Forelimb muscle (tissue), 1 donor: ENCODE measurements at regions not wholly inside any gene's neighbourhood (a gene's known extent, or its start where the extent isn't known, plus 50 kb on each side); places are given as distances from the start of the nearest gene placed in this dataset.

Source experiments
- DNase-seq: peaks from one replicate; pipeline ENCODE4 v3.0.0-alpha.2; 2013; ENCODE audit warnings: low read depth

DNA sequence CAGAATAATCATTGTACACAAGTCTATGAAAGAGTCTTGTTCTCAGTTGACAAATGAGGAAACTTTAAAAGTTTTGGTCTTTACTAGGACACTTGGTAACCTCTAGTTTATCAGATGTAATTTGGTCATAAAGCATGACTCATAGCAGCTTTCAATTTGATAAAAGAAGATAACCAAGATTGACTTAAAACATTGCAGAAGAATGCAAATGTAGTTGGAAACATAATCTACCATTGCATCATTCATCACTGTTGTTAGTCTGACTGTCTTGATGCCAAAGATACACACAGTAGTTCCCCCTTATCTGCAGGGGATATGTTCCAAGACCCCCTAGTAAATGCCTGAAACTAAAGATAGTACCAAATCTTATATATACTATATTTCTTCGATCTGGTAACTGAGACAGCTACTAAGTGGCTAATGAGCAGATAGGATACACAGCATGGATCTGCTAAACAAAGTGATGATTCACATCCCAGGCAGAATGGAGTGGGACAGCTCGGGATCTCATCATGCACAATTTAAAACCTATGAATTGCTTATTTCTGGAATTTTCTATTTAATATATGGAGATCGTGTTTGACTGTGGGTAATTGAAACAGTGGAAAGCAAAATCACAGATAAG lies 131.4 kb upstream of the CCDC68 start:
- no peak for DNase-seq

DNA sequence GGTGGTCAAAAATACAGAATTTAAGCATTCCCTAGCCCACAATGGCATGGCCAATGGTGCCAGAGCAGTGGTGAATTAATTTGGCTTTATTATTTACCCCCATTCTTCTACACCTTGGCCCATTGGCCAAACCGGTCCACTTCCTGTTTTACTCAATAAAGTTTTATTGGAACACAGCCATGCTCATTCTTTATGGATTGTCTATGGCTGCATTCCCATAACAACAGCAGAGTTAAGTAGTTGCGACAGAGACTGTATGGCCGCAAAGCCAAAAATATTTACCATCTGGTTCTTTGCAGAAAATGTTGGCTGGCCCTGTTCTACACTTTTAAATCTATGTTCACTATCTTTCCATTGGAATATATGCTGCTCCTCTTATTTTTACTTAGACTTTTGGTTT lies 130.3 kb upstream of the CCDC68 start:
- DNase-seq: no peak

DNA sequence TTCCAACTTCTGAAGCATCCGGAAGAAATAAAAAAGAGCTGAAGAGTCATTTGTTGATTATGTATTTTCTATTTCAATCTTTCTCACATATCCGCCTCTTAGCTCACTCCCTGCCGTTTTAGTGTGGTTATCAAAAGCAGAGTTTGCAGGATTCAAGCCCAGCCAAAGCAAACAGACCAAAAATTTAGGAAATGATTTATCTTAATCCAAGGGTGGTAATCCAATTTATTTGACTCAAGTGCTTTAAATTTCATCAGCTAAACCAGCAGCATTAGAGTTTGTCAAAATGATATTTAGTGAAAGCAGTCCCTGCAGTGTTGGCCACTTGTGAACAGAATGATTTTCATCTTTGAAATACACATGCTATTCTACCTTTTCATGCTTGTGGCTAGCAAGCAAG lies 129.3 kb upstream of the CCDC68 start:
- no peak for DNase-seq

DNA sequence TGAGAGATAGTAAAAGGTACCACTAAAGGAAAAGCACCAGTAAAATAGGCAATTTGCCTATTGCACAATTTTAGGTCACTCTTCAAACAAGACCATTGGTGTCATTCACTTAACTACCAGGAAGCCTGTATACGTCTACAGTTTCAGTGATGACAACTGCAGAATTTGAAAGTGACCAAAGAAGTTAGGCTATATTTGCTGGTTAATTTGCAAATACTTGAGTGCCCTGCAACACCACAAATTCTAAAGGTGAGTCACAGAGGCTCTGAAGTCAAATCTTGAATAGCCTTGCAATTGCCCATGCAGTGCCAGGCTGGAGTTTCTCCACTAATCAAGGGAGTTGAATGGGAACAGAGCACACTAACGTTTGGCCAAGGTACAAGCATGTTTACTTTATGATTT lies 128.7 kb upstream of the CCDC68 start:
- DNase-seq: no peak

DNA sequence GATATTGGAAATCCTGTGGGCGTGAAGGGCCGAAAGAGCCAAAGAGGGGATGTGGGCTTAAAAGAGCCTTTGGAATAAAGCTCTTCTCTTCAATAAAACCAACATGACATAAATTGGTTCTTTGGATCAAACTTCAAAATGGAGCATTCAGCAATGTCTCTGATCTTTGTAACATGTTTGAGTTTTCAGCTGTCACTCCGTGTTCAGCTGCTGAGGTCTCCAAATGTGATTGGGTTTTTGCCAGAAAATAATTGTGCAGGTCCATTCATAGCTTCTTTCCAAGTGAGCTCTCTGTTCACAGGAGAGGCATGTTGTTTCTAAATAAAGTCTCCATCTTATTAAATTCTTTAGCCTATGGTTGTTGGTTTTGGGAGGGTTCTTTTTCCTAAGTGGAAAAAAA lies 127.6 kb upstream of the CCDC68 start:
- no peak for DNase-seq

DNA sequence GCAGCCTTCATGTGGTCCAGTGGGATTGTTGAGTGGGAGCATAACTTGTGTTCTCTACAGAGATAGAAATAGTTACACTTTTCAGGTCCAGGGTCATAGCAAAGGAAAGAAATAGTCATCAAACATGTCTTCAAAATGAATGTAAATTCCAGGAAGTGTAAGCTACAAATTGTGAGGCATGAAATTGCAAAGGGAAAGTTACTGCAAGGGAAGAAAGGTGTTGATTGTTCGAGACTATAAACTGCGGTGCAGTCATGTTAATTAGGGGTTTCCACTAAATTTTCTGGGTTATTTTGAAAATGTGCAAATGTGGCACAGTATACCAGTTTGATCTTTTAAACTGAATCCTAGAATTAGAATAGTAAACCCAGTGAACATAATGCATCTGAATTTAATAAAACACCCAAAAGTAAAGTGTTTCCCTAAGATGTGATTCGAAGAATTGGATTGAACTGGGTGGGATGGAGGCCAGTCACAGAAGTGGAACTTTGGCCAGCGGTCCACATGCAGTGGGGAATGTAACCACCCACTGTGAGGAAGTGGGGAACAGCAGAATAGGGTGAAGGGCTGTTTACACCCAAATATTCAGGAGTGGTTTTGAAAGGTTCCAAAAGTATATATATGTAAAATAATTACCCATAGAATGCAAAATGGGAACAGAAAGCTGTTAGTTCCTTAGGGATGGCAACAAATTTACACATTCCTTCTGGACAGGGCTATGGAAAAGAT lies 126.5 kb upstream of the CCDC68 start:
- DNase-seq: no peak

DNA sequence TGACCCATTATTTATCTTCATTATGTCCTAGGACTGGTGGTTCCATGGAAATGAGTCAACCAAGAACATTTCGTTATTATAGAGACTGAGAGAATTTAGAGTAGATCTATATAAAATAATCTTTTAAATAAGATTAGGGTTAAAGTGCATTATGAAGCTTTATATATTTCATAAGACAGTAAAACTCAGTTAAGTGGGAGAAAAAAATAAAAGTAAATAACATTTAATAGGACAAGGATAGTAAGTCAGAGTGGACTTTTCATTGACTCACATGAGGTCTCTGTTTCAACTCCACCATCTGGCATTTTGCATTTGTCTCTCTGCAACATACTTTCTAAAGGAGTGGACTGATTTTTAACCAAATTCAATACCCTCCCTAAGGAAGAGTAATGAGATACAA lies 125.3 kb upstream of the CCDC68 start:
- DNase-seq: no peak

DNA sequence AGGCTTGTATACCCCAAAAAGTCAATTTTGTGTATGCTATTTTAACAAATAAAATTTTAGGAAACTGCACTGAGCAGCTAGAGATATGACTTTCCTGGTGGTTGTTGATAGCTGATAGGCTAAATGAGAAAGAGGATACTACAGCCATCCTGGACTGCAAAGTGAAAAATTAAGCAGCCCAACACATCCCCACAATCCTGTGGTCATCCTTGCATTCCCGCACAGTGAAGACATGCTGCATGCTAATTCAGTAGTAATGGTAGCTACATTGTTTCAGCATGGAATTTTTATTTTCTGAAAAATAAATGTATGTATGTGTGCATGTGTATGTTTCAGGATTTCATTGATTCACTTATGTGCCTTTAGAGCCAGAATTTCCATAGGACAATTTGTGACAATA lies 124.2 kb upstream of the CCDC68 start:
- DNase-seq: no peak

DNA sequence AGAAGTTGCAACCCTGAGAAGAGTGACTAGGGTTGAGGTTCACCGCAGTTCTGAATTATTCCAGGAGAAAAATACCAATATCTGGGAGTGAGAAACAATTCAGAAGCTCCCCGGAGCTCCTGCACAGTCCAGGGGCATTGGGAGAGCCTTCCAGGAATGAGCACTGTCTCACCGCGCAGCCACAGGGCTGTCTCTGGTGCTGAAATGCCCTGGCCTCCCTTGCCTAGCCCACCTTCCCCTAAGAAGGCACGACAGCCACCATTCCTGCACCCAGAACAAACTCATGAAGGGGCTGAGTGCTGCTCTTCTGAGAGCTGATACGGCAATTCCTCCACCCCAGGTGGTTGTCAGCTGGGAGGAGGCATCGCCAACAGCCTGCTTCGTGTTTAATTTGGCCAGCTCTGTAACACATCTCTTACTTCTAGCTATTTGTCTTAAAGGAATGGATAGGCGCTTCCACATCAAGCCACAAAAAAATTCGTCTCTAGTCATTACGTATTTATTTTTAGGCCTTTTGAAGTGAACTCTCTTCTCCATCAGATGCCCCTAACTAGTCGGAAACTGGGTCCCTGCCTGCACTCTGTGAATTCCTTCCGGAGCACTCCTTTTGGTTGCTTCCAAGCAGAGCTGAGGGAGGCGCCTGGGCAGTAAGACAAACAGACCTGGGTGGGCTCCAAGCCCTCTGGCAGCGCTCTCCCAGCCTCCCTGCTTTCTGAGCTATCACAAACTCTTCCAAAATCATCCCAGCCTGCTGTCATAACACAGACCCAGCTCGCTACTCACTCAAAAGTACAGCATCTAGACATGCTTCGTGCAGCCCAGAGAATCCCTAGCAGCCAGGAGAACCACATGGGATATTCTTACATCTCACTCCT lies 120.5 kb upstream of the CCDC68 start:
- no peak for DNase-seq

DNA sequence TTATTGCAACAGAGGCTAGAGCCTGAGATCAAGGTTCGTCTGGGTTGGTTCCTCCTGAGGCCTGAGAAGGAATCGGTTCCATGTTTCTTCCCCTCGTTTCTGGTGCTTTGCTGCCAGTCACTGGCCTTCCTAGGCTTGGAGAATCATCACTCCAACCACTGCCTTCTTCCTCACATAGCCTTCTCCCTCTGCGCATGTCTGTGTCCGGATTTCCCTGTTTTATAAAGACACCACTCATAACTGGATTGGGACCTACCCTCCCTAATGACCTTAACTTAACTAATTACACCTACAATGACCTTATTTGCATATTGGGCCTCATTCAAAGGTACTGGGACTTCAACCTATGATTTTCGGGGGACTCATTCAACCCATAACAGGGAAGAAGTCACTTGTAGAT lies 119.8 kb upstream of the CCDC68 start:
- DNase-seq: no peak

DNA sequence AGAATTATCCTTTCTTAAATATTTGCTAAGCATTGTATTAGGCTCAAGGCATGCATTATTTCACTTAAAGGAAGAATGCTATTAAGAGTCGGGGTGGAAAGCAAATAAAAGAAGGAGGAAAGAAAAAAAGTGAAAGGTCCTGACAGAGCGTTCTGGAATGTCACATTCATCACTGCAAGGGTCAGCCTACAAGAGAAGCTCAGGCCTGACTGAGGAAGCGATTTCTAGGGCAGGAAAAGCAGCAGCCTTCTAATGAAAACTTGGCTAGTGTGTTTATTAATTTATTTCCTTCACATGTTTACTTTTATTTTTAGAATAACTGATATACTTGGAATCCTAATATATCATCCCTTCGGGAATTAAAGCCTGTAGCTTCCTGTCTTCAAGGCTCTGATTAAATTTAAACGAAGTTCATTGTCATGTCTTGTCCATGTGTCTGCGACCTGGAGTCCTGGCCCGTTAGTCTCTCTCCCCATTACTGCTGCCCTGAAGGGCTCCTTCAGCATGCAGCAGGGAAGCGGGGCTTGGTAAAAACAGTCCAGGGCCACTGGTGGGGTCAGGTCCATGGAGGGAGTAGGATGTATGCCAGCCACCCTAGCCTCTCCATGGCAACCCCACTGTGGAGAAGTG lies 119.2 kb upstream of the CCDC68 start:
- DNase-seq: no peak

DNA sequence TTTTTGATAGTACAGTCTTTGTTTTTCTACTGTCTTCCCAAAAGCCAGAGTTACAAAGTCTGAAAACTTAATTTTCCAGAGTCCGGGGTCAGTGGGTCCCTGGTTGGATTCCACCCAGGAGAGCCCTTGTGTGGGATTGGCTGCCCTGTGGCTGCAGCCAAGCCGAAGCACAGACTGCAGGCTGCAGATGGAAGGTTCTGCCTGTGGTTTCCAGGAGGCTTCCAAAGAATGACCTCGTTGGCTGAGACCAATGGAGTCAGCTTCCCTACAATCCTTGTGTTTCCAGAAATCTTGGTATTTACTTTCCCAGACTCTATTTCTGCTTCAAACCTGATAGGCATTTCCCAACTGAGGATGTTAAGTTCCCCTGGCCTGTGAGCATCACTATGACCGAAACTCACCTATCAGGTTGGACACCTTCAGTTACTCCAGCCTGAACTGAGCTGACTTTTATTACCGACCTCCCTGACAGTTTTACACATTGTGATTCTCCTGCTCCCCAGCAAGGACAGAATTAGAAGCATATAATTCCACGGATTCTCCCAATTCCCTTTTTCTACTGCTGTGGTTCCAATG lies 117.5 kb upstream of the CCDC68 start:
- no peak for DNase-seq

DNA sequence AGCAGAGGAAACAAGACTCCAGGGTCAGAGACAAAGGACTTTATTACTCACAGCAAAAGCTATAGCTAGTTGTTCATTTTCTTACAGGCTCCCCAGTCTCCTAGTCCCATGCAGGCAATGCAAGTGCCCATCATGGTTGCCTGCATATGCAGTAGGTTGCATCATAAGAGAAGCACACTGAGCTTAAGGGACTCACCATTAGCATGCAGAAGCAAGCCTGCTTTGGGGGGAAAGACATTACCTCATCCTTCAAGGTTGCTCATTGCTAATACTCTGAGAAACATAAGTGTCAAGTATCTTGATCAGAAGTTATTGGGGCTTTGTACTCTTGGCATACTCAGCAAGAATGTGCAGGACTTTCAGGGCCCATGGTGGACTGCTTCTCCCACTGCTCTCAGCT lies 114.6 kb upstream of the CCDC68 start:
- DNase-seq: no peak

DNA sequence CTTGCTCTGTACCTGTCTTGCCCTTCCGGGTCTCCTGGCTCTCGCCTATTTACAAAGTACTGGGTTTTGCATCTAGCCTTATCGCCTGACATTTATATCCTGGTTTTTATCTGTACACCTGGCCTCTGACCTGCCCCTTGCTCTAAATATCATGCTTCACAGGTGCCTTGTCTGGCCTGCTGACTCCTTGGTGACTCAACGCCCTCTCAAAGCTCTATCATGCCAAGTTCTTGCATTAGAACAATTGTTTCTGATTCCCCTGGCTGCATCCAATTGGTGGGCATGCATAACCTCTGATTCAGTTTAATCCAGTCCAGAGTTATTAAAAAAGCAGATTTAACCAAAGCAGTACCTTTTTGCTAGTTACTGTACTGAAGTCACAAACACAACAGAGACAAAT lies 113.9 kb upstream of the CCDC68 start:
- DNase-seq: no peak

DNA sequence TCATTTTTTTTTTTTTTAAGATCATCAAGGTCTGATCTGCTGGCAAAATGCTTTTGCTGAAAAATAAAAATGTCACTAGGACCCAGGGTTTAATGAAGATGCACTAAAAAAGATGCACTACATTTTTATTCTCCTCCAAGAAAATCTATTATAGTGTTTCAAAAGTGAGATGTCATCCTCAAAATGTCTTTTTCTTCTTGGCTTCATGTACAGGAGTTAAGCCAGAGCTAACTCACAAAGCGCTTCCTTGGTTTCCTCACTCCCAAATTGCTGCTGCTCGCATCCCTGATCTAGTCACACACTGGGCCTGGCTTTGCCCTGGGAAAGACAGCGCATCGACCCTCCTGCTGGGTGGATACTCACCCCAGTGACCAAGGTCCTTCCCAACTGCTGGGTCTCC lies 113.4 kb upstream of the CCDC68 start:
- DNase-seq: no peak

DNA sequence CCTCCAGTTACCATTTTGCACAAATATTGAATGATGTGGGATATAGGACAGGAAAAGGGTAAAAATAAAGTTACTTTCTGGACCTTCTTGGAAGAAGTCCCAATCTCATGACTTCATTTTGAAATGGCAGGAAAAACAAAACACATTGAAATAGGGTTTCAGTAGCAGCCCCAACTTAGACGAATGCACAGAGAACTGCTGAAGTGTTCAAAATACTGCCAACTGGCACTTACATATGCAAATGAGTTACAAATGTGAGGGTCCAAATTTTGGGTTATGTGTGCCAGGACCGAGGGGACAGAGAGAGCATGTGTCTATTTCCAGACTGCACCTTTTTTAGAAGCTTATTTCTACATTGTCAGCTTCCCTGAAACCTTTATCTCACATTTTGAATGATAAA lies 112.9 kb upstream of the CCDC68 start:
- no peak for DNase-seq

DNA sequence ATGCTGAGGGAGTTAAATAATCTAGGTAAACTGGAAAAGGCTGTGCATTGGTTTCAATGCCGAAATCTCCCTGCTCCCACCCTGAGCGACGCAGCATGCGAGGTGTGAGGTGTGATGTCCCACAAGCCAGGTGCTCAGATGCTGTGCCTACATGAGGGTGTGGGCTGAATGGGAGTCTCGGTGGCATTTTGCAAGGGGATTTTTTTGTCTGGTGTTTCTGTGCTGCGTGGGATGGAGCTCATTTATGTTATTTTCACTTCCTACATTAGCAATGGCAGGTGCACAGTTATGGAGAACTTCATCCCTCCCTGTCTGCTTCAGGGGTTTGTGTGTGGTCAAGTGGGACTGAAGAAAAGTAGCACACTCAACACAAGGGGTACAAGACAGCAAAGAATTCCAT lies 110.2 kb upstream of the CCDC68 start:
- DNase-seq: no peak

DNA sequence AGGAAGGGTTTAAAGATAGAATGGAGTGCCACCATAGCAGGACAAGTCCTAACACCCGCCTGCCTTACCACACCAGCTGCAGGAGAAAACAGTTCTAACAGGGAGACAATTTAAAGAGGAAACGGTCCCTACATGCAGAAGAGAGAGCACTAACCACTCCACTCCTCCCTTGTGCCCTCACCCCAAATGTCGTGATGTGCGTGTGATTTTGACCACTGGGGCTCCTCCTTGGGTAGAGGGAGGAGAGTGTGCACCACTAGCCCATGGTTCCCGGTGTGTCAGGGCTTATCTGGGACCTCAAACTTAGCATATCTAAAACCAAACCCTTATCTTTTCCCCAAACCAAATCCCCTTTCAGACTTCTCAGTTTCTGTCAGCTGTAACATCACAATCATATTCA lies 105.5 kb upstream of the CCDC68 start:
- no peak for DNase-seq

DNA sequence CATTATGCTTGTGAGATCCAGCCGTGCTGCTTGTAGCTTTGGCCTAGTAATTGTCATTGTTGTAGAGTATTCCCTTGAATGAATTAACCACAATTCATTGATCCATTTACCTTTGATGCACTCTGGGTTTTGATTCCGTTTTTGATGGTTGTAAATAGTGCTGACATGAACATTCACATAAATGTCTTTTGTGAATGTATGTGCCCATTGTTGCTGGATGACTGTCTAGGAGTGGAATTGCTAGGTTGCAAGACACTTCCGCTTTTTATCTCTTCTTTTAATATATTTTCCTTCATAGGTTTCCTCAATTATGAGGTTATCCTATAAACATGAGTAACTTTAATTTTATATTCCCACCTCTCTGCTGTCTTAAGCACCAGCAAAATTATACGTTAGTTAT lies 104.8 kb upstream of the CCDC68 start:
- no peak for DNase-seq

DNA sequence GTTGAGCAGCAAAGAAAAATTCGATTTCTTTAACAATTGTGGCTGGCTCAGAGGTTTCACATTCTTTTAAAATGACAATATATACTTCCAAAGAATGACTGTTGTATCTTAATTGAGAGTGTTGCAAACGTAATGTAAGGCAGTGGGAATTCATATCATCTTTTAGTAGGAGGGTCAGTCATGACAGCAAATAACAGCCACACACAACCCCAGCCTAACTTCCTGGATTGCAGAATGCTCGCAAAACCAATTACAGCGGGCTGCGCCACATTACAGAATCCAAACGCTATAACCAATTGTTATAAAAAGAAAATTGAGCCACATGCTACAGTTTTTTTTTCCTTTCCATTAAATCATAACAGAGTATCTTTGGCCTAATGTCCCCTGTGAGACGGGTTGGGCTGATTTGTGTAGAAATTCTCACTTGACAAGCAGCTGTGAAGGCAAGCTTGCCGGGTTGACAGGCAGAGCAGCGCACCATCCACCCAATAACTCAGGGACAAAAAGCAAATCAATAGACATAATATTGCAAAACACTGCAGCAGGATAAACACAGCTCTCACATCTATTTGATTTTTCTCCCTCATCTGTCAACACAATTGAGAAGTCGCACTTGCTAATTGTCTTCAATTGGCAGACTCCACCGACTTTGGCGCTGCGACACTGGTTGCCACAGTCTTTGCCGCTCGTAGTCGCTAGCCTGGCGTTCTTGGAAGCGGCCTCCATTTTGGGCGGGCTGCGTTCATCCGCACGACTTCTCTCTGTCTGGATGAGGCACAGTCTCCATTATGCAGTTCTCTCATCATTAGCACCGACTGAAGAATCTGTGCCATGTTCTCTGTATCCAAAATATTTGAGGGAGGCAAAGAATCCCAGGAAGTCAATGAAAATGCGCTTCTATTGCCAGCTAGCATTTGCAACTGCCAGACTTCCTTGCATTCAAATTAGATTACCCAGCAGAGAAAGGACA lies 95.0 kb upstream of the CCDC68 start:
- DNase-seq: no peak

DNA sequence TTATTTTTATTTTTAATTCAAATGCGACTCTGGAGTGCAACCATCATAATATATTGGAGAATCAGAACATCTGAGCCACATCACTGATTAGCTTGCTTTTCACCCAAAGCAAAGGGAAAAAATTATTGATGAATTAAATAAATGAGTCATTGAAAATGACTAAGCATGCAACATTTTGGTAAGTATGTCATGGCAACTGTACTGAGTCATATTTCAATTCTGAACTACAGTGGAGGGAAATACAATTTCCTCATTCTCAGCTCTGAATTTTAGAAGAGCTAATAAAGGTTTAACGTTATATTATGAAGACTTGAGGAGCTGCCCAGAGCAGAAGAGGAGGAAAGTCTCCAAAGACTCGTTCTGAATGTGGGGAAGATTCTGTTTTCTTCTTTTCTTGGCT lies 89.6 kb upstream of the CCDC68 start:
- no peak for DNase-seq
